Testis (tissue), 2 donors: ENCODE measurements at regions not wholly inside any gene's neighbourhood (a gene's known extent, or its start where the extent isn't known, plus 50 kb on each side); places are given as distances from the start of the nearest gene placed in this dataset.
A peak's percentile ranks its signal among the peaks of the same experiment; 100 is the strongest.

Experiments used
- DNase-seq: peaks from one replicate; pipeline ENCODE4 v3.0.0-alpha.2; 2019
- H3K27ac ChIP-seq, 2 donors: fragments of 200-600 bp; sonication (generic); one replicate each; pipeline ENCODE4 v1.5.1; 2019
- H3K27me3 ChIP-seq: fragments of 200-600 bp; sonication (generic); one replicate; pipeline ENCODE4 v1.5.1; 2019
- H3K36me3 ChIP-seq: fragments of 200-600 bp; sonication (generic); one replicate; pipeline ENCODE4 v1.5.1; 2017; ENCODE audit warnings: low read depth; ENCODE audit errors: missing control alignments
- H3K4me1 ChIP-seq: fragments of 200-600 bp; sonication (generic); one replicate; pipeline ENCODE4 v1.5.1; 2019
- H3K4me3 ChIP-seq, 2 donors: fragments of 200-600 bp; sonication (generic); one replicate each; pipeline ENCODE4 v1.5.1; 2017 to 2019
- H3K9me3 ChIP-seq: fragments of 200-600 bp; sonication (generic); one replicate; pipeline ENCODE4 v1.5.1; 2017
- CTCF ChIP-seq, 3 experiments: fragments of 450-650 bp in 2 of 3; fragments of 200-600 bp in 1 of 3; sonication (generic) in 1 of 3; IDR thresholded peaks; one replicate each; pipeline ENCODE4 v1.5.1; 2016 to 2019; ENCODE audit warnings: antibody characterized with exemption in 3 of 3, mild to moderate bottlenecking in 2 of 3, moderate library complexity in 1 of 3
- POLR2A ChIP-seq: fragments of 450-650 bp; IDR thresholded peaks from one replicate; pipeline ENCODE4 v1.6.1; 2017; ENCODE audit warnings: antibody characterized with exemption, mild to moderate bottlenecking, moderate library complexity
- WGBS, 2 donors: methylation state at CpG; one replicate each; pipeline ENCODE4 v1.1.5; 2018; 5-methylcytosine and 5-hydroxymethylcytosine counted together
- intact Hi-C: fragments of 100-400 bp; cut with DNase I; formaldehyde crosslinking; loops from one replicate; pipeline ENCODE4 v1.15.1; 2023; ENCODE audit warnings: low total_unique reads

DNA sequence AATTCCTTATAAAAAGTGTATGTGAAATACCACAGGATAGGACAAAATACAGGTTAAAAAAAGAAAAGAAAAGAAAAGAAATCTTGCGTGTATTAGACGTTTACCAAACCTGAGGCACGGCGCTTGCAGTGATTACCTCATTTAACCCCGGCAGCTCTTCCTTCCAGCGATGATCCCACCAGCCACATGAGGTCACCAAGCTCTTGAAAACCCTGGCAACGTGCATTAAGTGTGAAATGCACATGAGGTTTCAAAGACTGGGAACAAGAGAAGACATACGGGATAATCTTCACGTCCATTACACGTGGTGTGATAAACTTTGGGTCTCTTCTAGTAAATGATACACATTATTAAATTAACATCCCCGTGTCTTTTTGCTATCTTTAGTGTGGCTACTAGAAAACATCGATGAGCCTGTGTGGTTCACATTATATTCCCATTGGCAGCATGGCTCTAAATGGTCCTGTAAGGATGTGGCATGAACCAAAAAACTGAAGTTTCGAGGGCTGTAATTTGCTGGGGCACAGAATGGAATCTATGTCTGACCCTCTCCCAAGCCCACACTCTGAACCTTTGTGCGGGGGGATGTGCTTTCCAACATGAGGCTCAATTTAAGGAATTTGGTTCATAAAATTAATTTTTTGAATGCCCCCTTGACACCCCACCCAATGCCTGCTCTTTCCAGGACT, 59.2 kb upstream of the THBS2 start:
- 41 to 44% methylated on average over 14 of the region's 14 CpGs for WGBS, 2 donors
- intact Hi-C loops, result no loop called here
- no peak for TF ChIP-seq CTCF (IDR thresholded peaks at IDR 0.05)
- TF ChIP-seq POLR2A, result no peak

GRCh38 chr6:169310983-169311382, 57.3 kb upstream of the THBS2 start:
- Histone ChIP-seq H3K36me3 (no peaks in the 10 kb centered on the region), H3K4me3 (no peak overlapping the region), H3K4me1 (no peaks in the 10 kb centered on the region), H3K9me3 (no peaks in the 10 kb centered on the region), H3K27ac (no peak overlapping the region), H3K27me3 (no peaks in the 10 kb centered on the region)
- intact Hi-C loops, result no loop called here
- DNase-seq, result no peak
- TF ChIP-seq POLR2A, result no peak
- TF ChIP-seq CTCF (IDR thresholded peaks at IDR 0.05), result no peak
- WGBS, 2 donors, result 86 to 87% methylated on average over 3 of the region's 3 CpGs

More for the DNA sequence above, 59.2 kb upstream of the THBS2 start:
- Histone ChIP-seq H3K36me3 (no peaks in the 10 kb centered on the region), H3K27me3 (no peaks in the 10 kb centered on the region), H3K4me1 (no peaks in the 10 kb centered on the region), H3K9me3 (no peaks in the 10 kb centered on the region), H3K4me3 (no peak overlapping the region), H3K27ac (no peak overlapping the region)
- peak; percentile 37 for DNase-seq
